ENCODE measurements at regions not wholly inside any gene's neighbourhood (a gene's known extent, or its start where the extent isn't known, plus 50 kb on each side); places are given as distances from the start of the nearest gene placed in this dataset.

DNA sequence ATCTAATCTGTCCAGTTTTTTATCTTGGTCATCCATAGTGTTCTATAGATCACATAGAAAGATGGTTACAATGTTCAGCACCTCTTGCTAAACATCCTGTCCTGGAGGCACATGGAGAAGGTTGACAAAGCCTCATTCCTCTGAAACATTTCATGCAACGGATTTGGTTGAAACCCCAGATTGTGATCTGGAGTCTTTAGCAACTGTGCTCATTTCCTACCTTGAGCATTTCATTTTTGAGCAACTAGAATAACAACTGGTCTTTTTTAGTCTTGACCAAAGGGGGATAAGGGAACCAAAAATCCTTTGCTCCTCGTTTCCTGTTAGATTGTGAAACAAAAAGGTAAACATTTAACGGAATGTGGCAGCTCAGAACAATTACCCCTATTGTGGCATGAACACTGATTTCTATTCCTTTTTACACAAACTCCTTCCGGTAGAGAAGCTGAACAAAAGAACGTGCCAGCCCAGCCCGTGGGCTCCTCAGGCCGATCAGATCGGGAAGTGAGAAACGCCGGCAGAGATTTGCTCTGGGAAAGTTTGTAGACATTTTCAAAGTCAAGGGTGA is 94.7 kb upstream of the ERRFI1 start (continued):
- TF ChIP-seq, protein P1, sequence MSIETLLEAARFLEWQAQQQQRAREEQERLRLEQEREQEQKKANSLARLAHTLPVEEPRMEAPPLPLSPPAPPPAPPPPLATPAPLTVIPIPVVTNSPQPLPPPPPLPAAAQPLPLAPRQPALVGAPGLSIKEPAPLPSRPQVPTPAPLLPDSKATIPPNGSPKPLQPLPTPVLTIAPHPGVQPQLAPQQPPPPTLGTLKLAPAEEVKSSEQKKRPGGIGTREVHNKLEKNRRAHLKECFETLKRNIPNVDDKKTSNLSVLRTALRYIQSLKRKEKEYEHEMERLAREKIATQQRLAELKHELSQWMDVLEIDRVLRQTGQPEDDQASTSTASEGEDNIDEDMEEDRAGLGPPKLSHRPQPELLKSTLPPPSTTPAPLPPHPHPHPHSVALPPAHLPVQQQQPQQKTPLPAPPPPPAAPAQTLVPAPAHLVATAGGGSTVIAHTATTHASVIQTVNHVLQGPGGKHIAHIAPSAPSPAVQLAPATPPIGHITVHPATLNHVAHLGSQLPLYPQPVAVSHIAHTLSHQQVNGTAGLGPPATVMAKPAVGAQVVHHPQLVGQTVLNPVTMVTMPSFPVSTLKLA (IDR thresholded peaks at IDR 0.05), result peak; percentile 8; the same call in 1 of the 2 replicates
- TF ChIP-seq, protein P2, sequence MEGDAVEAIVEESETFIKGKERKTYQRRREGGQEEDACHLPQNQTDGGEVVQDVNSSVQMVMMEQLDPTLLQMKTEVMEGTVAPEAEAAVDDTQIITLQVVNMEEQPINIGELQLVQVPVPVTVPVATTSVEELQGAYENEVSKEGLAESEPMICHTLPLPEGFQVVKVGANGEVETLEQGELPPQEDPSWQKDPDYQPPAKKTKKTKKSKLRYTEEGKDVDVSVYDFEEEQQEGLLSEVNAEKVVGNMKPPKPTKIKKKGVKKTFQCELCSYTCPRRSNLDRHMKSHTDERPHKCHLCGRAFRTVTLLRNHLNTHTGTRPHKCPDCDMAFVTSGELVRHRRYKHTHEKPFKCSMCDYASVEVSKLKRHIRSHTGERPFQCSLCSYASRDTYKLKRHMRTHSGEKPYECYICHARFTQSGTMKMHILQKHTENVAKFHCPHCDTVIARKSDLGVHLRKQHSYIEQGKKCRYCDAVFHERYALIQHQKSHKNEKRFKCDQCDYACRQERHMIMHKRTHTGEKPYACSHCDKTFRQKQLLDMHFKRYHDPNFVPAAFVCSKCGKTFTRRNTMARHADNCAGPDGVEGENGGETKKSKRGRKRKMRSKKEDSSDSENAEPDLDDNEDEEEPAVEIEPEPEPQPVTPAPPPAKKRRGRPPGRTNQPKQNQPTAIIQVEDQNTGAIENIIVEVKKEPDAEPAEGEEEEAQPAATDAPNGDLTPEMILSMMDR (CRISPR knock-in tag; IDR thresholded peaks at IDR 0.05), result no peak
- TF ChIP-seq SMARCC2 (IDR thresholded peaks at IDR 0.05) (no peak), CENPX (CRISPR knock-in tag; IDR thresholded peaks at IDR 0.05) (no peak), ZNF343 (CRISPR knock-in tag; IDR thresholded peaks at IDR 0.05) (no peak), ISL2 (CRISPR knock-in tag; IDR thresholded peaks at IDR 0.05) (peak; percentile 91), ARID2 (CRISPR knock-in tag; IDR thresholded peaks at IDR 0.05; ENCODE audit: borderline replicate concordance) (no peak), ZNF274 (CRISPR knock-in tag; IDR thresholded peaks at IDR 0.05) (no peak), MLLT10 (CRISPR knock-in tag; IDR thresholded peaks at IDR 0.05) (no peak), ZNF782 (CRISPR knock-in tag; IDR thresholded peaks at IDR 0.05; ENCODE audit: borderline replicate concordance) (no peak), HOXA7 (CRISPR knock-in tag; IDR thresholded peaks at IDR 0.05) (no peak), ZNF44 (CRISPR knock-in tag; IDR thresholded peaks at IDR 0.05) (no peak), NPAS2 (CRISPR knock-in tag; IDR thresholded peaks at IDR 0.05; ENCODE audit: borderline replicate concordance) (no peak), SRF (IDR thresholded peaks at IDR 0.05; ENCODE audit: low read depth, low read length) (no peak), DR1 (CRISPR knock-in tag; IDR thresholded peaks at IDR 0.05) (no peak), ZNF761 (CRISPR knock-in tag; conservative IDR thresholded peaks at IDR 0.05) (no peak), BCL6 (CRISPR knock-in tag; IDR thresholded peaks at IDR 0.05) (peak; percentile 73; the same call in 1 of the 2 replicates), ARNTL (CRISPR knock-in tag; IDR thresholded peaks at IDR 0.05) (peak; percentile 75)
- TF ChIP-seq, protein P3, sequence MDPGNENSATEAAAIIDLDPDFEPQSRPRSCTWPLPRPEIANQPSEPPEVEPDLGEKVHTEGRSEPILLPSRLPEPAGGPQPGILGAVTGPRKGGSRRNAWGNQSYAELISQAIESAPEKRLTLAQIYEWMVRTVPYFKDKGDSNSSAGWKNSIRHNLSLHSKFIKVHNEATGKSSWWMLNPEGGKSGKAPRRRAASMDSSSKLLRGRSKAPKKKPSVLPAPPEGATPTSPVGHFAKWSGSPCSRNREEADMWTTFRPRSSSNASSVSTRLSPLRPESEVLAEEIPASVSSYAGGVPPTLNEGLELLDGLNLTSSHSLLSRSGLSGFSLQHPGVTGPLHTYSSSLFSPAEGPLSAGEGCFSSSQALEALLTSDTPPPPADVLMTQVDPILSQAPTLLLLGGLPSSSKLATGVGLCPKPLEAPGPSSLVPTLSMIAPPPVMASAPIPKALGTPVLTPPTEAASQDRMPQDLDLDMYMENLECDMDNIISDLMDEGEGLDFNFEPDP (CRISPR knock-in tag; conservative IDR thresholded peaks at IDR 0.05), result no peak
- TF ChIP-seq, protein P4, sequence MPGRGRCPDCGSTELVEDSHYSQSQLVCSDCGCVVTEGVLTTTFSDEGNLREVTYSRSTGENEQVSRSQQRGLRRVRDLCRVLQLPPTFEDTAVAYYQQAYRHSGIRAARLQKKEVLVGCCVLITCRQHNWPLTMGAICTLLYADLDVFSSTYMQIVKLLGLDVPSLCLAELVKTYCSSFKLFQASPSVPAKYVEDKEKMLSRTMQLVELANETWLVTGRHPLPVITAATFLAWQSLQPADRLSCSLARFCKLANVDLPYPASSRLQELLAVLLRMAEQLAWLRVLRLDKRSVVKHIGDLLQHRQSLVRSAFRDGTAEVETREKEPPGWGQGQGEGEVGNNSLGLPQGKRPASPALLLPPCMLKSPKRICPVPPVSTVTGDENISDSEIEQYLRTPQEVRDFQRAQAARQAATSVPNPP (CRISPR knock-in tag; IDR thresholded peaks at IDR 0.05), result no peak
- TF ChIP-seq, protein P5, sequence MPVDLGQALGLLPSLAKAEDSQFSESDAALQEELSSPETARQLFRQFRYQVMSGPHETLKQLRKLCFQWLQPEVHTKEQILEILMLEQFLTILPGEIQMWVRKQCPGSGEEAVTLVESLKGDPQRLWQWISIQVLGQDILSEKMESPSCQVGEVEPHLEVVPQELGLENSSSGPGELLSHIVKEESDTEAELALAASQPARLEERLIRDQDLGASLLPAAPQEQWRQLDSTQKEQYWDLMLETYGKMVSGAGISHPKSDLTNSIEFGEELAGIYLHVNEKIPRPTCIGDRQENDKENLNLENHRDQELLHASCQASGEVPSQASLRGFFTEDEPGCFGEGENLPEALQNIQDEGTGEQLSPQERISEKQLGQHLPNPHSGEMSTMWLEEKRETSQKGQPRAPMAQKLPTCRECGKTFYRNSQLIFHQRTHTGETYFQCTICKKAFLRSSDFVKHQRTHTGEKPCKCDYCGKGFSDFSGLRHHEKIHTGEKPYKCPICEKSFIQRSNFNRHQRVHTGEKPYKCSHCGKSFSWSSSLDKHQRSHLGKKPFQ (CRISPR knock-in tag; IDR thresholded peaks at IDR 0.05; ENCODE audit: insufficient replicate concordance), result no peak
- TF ChIP-seq, protein P6, sequence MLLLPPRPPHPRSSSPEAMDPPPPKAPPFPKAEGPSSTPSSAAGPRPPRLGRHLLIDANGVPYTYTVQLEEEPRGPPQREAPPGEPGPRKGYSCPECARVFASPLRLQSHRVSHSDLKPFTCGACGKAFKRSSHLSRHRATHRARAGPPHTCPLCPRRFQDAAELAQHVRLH (CRISPR knock-in tag; IDR thresholded peaks at IDR 0.05; ENCODE audit: borderline replicate concordance, low read depth), result peak; percentile 42; the same call in 1 of the 2 replicates
- TF ChIP-seq, protein P7, sequence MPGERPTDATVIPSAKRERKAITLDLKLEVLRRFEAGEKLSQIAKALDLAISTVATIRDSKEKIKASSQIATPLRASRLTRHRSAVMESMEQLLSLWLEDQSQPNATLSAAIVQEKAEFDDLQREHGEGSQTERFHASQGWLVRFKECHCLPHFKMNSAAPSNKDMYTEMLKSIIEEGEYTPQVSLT (CRISPR knock-in tag; IDR thresholded peaks at IDR 0.05; ENCODE audit: borderline replicate concordance, low read depth), result 0 out of 2 replicates have a peak, but pooled peaks have one; percentile 75
